Stomach (tissue), 8 donors: ENCODE measurements at regions not wholly inside any gene's neighbourhood (a gene's known extent, or its start where the extent isn't known, plus 50 kb on each side); places are given as distances from the start of the nearest gene placed in this dataset.

Source experiments
- DNase-seq, 2 donors: peaks; one replicate each; pipeline versions ENCODE4 v3.0.0 to v3.0.0-alpha.2; 2013 to 2019
- H3K27ac ChIP-seq, 5 donors: fragments of 200-600 bp in 4 of 5; sonication (generic) in 4 of 5; one replicate each; pipeline ENCODE4 v1.5.1; 2013 to 2019; ENCODE audit warnings: mild to moderate bottlenecking in 1 of 5, moderate library complexity in 1 of 5
- H3K27me3 ChIP-seq, 3 donors: fragments of 200-600 bp; sonication (generic); one replicate each; pipeline ENCODE4 v1.5.1; 2017 to 2019; ENCODE audit warnings: mixed run types in 1 of 3
- H3K36me3 ChIP-seq, 4 donors: fragments of 200-600 bp; sonication (generic); 1 replicate in 3 of 4; 2 replicates in 1 of 4; pipeline ENCODE4 v1.5.1; 2016 to 2019
- H3K4me1 ChIP-seq, 4 donors: fragments of 200-600 bp; sonication (generic); one replicate each; pipeline ENCODE4 v1.5.1; 2016 to 2019
- H3K4me3 ChIP-seq, 4 donors: fragments of 200-600 bp; sonication (generic) in 3 of 4; one replicate each; pipeline ENCODE4 v1.5.1; 2016 to 2019; ENCODE audit warnings: mild to moderate bottlenecking in 1 of 4
- H3K9me3 ChIP-seq, 4 donors: fragments of 200-600 bp; sonication (generic); one replicate each; pipeline ENCODE4 v1.5.1; 2016 to 2019
- EP300 ChIP-seq: sonication (generic); formaldehyde crosslinking; IDR thresholded peaks from one replicate; pipeline ENCODE4 v1.6.1; 2017; ENCODE audit warnings: antibody characterized with exemption
- POLR2A ChIP-seq, 4 donors: fragments of 450-650 bp; IDR thresholded peaks; one replicate each; pipeline ENCODE4 v1.6.1; 2016; ENCODE audit warnings: antibody characterized with exemption in 4 of 4, control low read depth in 2 of 4, mild to moderate bottlenecking in 1 of 4, moderate library complexity in 1 of 4
- POLR2AphosphoS5 ChIP-seq, 3 donors: sonication (generic); formaldehyde crosslinking; IDR thresholded peaks; one replicate each; pipeline ENCODE4 v1.6.1; 2016; ENCODE audit warnings: antibody characterized with exemption in 3 of 3
- WGBS, 5 donors: extraction: QIAGEN DNeasy Blood & Tissue Kit in 3 of 5; methylation state at CpG; one replicate each; pipeline versions ENCODE4 v1.1.5 to v1.1.7; 2013 to 2018; 5-methylcytosine and 5-hydroxymethylcytosine counted together
- intact Hi-C: fragments of 100-400 bp; cut with DNase I; formaldehyde crosslinking; loops from one replicate; pipeline ENCODE4 v1.15.1; 2023; ENCODE audit warnings: low total_unique reads
- TF ChIP-seq, protein P1 (sequence below), 7 experiments: fragments of 450-650 bp in 4 of 7; fragments of 200-600 bp in 3 of 7; sonication (generic) in 3 of 7; IDR thresholded peaks; one replicate each; pipeline ENCODE4 v1.5.1; 2016 to 2019; ENCODE audit warnings: antibody characterized with exemption in 7 of 7, control low read depth in 2 of 7, mild to moderate bottlenecking in 1 of 7
- donor health status: healthy with polysubstance abuse.
- donor health status: Bipolar disorder and iron deficiency.
- donor health status: healthy.

GRCh38 chr15:91751611-91752010 is 101.9 kb upstream of the SLCO3A1 start:
- no peak overlapping the region for H3K27ac ChIP-seq
- DNase-seq, result no peak
- no peaks in the 10 kb centered on the region for H3K9me3 ChIP-seq
- no peaks in the 10 kb centered on the region for H3K36me3 ChIP-seq
- intact Hi-C loops, result no loop called here
- H3K4me3 ChIP-seq, result no peak overlapping the region
- TF ChIP-seq POLR2AphosphoS5 (IDR thresholded peaks at IDR 0.05), result no peak
- TF ChIP-seq, protein P1, sequence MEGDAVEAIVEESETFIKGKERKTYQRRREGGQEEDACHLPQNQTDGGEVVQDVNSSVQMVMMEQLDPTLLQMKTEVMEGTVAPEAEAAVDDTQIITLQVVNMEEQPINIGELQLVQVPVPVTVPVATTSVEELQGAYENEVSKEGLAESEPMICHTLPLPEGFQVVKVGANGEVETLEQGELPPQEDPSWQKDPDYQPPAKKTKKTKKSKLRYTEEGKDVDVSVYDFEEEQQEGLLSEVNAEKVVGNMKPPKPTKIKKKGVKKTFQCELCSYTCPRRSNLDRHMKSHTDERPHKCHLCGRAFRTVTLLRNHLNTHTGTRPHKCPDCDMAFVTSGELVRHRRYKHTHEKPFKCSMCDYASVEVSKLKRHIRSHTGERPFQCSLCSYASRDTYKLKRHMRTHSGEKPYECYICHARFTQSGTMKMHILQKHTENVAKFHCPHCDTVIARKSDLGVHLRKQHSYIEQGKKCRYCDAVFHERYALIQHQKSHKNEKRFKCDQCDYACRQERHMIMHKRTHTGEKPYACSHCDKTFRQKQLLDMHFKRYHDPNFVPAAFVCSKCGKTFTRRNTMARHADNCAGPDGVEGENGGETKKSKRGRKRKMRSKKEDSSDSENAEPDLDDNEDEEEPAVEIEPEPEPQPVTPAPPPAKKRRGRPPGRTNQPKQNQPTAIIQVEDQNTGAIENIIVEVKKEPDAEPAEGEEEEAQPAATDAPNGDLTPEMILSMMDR (IDR thresholded peaks at IDR 0.05), result no peak
- TF ChIP-seq EP300, result no peak
- TF ChIP-seq POLR2A (IDR thresholded peaks at IDR 0.05), result no peak
- 32 to 54% (median 42%) methylated on average over 2 of the region's 2 CpGs for WGBS, 5 donors
- H3K4me1 ChIP-seq, result no peaks in the 10 kb centered on the region
- H3K27me3 ChIP-seq, result no peaks in the 10 kb centered on the region

DNA sequence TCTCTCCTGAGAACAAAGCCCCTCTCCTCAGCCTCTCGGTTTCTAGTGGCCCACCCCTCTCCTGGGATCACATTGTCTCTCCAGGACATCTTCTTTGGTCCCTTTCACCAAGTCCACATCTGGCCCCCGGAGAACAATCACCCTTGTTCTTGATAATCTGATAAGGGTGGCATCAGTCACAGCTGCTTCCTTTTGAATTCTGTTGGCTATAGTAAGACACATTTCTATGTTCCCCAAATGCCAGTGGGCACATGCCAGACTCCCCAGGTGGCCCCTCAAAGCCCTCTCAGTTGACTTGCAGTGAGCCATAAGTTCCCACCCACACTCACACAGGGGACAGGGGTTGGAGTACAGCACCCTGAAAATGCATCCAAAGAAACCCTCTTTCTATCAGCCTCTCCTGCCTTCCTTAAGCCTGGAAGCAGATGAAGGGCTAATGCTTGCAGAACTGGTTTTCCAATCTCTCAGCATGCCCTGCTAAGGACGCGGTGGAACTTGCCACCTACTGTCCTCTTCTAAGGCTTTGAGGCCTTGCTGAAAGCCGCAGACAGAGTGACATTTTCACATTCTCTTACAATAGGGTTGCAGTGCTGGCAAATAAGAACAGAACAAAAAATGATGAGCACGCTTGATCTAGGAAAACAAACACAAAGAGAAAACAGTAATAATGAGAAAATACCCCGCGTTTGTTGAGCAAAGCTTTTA is 101.3 kb upstream of the SLCO3A1 start:
- Histone ChIP-seq H3K36me3 (no peaks in the 10 kb centered on the region), H3K9me3 (no peaks in the 10 kb centered on the region), H3K4me1 (no peaks in the 10 kb centered on the region), H3K4me3 (no peak overlapping the region), H3K27ac (no peak overlapping the region), H3K27me3 (no peaks in the 10 kb centered on the region)
- peak in 1 of 2 donors; percentile 34 for DNase-seq
- intact Hi-C loops, result no loop called here
- TF ChIP-seq POLR2A (IDR thresholded peaks at IDR 0.05) (no peak), POLR2AphosphoS5 (IDR thresholded peaks at IDR 0.05) (no peak), EP300 (no peak)
- TF ChIP-seq, protein P1 (IDR thresholded peaks at IDR 0.05), result no peak
- WGBS, 5 donors, result 48 to 56% (median 51%) methylated on average over 8 of the region's 8 CpGs

DNA sequence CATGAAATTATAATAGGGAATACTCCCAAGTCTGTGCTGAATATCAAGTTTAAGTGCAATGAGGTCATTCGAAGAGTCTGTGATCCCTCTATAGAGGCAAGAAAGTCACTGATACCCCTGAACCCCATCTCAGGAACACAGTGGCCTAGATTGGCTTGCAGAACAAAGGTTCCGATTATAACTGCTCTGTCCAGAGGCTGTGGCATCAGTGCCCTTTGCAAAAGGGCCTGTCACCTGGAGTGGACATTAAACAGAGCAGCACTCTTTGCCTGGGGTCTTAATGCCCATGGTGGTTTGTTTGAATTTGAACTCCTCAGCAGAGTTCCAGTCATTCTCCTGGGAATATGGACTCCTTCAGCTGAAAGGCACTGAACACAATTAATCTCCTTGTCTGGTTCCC is 93.9 kb upstream of the SLCO3A1 start:
- H3K4me3 ChIP-seq, result no peak overlapping the region
- no peak for TF ChIP-seq POLR2AphosphoS5 (IDR thresholded peaks at IDR 0.05)
- TF ChIP-seq, protein P1 (IDR thresholded peaks at IDR 0.05), result no peak
- TF ChIP-seq EP300, result no peak
- TF ChIP-seq POLR2A (IDR thresholded peaks at IDR 0.05), result no peak
- intact Hi-C loops, result no loop called here
- H3K27ac ChIP-seq, result no peak overlapping the region
- H3K9me3 ChIP-seq, result no peaks in the 10 kb centered on the region
- no peak for DNase-seq
- no peaks in the 10 kb centered on the region for H3K27me3 ChIP-seq
- H3K36me3 ChIP-seq, result no peaks in the 10 kb centered on the region
- H3K4me1 ChIP-seq, result no peaks in the 10 kb centered on the region
- WGBS, 5 donors, result 85 to 94% (median 88%) methylated on average over 1 to 2 of the region's 2 CpGs

DNA sequence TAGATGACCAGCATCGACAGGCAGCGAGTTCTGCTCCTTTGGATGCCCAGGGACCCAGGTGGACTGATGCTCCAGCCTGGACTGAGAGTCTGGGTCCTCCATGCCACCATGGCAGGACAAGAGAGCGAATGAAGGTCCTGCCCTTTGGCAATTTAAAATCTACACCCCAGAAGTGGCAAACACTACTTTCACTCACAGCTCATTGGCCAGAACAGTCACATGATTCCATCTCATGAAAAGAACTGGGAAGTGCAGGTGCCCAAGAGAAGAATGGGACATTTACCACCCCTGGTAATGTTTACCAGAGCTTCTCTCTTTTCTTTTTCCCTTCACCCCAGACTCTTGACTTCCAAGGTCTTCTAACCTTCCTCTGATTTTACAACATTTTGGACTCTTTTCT is 87.8 kb upstream of the SLCO3A1 start:
- H3K27me3 ChIP-seq, result no peaks in the 10 kb centered on the region
- intact Hi-C loops, result no loop called here
- no peak for DNase-seq
- H3K36me3 ChIP-seq, result no peaks in the 10 kb centered on the region
- H3K4me3 ChIP-seq, result no peak overlapping the region
- 86 to 94% (median 87%) methylated on average over 3 of the region's 3 CpGs for WGBS, 5 donors
- H3K4me1 ChIP-seq, result no peaks in the 10 kb centered on the region
- H3K9me3 ChIP-seq, result no peaks in the 10 kb centered on the region
- TF ChIP-seq EP300, result no peak
- TF ChIP-seq POLR2A (IDR thresholded peaks at IDR 0.05), result no peak
- no peak for TF ChIP-seq POLR2AphosphoS5 (IDR thresholded peaks at IDR 0.05)
- TF ChIP-seq, protein P1 (IDR thresholded peaks at IDR 0.05), result no peak
- no peak overlapping the region for H3K27ac ChIP-seq
